ENCODE measurements at regions not wholly inside any gene's neighbourhood (a gene's known extent, or its start where the extent isn't known, plus 50 kb on each side); places are given as distances from the start of the nearest gene placed in this dataset.

DNA sequence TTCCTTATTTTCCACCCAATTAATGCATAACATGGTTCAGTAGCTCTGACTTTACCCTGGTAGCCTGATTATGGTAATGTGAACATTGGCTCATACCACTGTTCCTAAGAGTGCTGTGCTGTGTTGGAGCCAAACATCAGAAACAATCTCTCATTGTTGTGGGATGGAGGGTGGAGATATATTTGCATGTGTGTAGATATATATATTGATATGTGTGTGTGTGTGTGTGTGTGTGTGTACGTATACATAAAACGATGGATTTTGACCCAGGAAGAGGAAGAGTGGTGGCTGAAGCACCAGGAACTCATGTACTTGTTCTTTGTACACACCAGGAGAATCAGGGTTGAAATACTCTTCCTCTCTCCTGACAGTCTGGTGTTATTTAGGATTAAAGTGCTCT, 247.7 kb downstream of the IL15 start:
- no peak overlapping the region for H3K27ac ChIP-seq (ENCODE audit: extremely low read depth, low read depth, low read length)
- no peaks in the 10 kb centered on the region for H4K20me1 ChIP-seq (replicated peaks; ENCODE audit: control insufficient read depth, insufficient read depth, low read length)
- H3K79me2 ChIP-seq (ENCODE audit: control insufficient read depth, insufficient read depth, low read length) = no peaks in the 10 kb centered on the region
- no peaks in the 10 kb centered on the region for H3K27me3 ChIP-seq (ENCODE audit: control insufficient read depth in 2 of 2, insufficient read depth in 2 of 2, low read length in 2 of 2)
- WGBS (ENCODE audit: insufficient coverage, low coverage, missing lambda C conversion rate) = 21% methylated on average over 2 of the region's 2 CpGs
- in situ Hi-C loops (cut with MboI) = no loop called here
- no peak overlapping the region for H2AFZ ChIP-seq (ENCODE audit: low read depth, low read length)
- ATAC-seq (no peak), FAIRE-seq (no peak), DNase-seq (ENCODE audit: extremely low read depth in 1 of 4, low spot score in 3 of 4) (no peak)
- ChIA-PET CTCF (ENCODE audit: low intra/inter-chr PET ratio) (no interaction called here), POLR2A (no interaction called here)
- intact Hi-C loops (cut with micrococcal nuclease) = no loop called here
- no peaks in the 10 kb centered on the region for H3K4me1 ChIP-seq (replicated peaks in 1 of 2; ENCODE audit: control insufficient read depth in 2 of 2, insufficient read depth in 2 of 2, low read length in 2 of 2)
- no TSS peak for BruUV-seq (replicated peaks)
- H3K9me3 ChIP-seq (replicated peaks; ENCODE audit: control insufficient read depth, insufficient read depth, low read depth, low read length) = no peaks in the 10 kb centered on the region; the same call in 1 of the 2 replicates
- no peaks in the 10 kb centered on the region for H3K9me1 ChIP-seq (ENCODE audit: control insufficient read depth, insufficient read depth, low read length)
- H3K9ac ChIP-seq (ENCODE audit: insufficient read depth in 1 of 2, low read depth in 2 of 2, low read length in 2 of 2) = no peak overlapping the region
- H3K4me3 ChIP-seq = no peak overlapping the region
- H3K36me3 ChIP-seq (ENCODE audit: control insufficient read depth, insufficient read depth, low read length) = no peaks in the 10 kb centered on the region
- no peak overlapping the region for H3K4me2 ChIP-seq (ENCODE audit: insufficient read depth, low read length)
- TF ChIP-seq HDAC2 (IDR thresholded peaks at IDR 0.05) (no peak), GATAD2B (IDR thresholded peaks at IDR 0.05; ENCODE audit: borderline replicate concordance) (no peak), ZNF3 (CRISPR knock-in tag; IDR thresholded peaks at IDR 0.05) (no peak), MEIS2 (IDR thresholded peaks at IDR 0.05; ENCODE audit: partially characterized antibody) (no peak), ZC3H11A (IDR thresholded peaks at IDR 0.05; ENCODE audit: low read depth, low read length) (no peak), ILK (tag; IDR thresholded peaks at IDR 0.05; ENCODE audit: borderline replicate concordance, low read depth) (no peak), CBX8 (IDR thresholded peaks at IDR 0.05; ENCODE audit: borderline replicate concordance, extremely low read depth, low read depth, low read length, poor library complexity, severe bottlenecking) (no peak), BACH1 (tag; IDR thresholded peaks at IDR 0.05) (no peak), SP1 (CRISPR knock-in tag; IDR thresholded peaks at IDR 0.05) (no peak), NR3C1 (CRISPR knock-in tag; IDR thresholded peaks at IDR 0.05) (no peak), ZNF436 (CRISPR knock-in tag; IDR thresholded peaks at IDR 0.05) (no peak), MECOM (CRISPR knock-in tag; IDR thresholded peaks at IDR 0.05) (no peak), POLR2H (tag; IDR thresholded peaks at IDR 0.05; ENCODE audit: low read depth) (no peak)
- TF ChIP-seq, protein P1, sequence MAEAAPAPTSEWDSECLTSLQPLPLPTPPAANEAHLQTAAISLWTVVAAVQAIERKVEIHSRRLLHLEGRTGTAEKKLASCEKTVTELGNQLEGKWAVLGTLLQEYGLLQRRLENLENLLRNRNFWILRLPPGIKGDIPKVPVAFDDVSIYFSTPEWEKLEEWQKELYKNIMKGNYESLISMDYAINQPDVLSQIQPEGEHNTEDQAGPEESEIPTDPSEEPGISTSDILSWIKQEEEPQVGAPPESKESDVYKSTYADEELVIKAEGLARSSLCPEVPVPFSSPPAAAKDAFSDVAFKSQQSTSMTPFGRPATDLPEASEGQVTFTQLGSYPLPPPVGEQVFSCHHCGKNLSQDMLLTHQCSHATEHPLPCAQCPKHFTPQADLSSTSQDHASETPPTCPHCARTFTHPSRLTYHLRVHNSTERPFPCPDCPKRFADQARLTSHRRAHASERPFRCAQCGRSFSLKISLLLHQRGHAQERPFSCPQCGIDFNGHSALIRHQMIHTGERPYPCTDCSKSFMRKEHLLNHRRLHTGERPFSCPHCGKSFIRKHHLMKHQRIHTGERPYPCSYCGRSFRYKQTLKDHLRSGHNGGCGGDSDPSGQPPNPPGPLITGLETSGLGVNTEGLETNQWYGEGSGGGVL (CRISPR knock-in tag; IDR thresholded peaks at IDR 0.05) = no peak
- TF ChIP-seq, protein P2, sequence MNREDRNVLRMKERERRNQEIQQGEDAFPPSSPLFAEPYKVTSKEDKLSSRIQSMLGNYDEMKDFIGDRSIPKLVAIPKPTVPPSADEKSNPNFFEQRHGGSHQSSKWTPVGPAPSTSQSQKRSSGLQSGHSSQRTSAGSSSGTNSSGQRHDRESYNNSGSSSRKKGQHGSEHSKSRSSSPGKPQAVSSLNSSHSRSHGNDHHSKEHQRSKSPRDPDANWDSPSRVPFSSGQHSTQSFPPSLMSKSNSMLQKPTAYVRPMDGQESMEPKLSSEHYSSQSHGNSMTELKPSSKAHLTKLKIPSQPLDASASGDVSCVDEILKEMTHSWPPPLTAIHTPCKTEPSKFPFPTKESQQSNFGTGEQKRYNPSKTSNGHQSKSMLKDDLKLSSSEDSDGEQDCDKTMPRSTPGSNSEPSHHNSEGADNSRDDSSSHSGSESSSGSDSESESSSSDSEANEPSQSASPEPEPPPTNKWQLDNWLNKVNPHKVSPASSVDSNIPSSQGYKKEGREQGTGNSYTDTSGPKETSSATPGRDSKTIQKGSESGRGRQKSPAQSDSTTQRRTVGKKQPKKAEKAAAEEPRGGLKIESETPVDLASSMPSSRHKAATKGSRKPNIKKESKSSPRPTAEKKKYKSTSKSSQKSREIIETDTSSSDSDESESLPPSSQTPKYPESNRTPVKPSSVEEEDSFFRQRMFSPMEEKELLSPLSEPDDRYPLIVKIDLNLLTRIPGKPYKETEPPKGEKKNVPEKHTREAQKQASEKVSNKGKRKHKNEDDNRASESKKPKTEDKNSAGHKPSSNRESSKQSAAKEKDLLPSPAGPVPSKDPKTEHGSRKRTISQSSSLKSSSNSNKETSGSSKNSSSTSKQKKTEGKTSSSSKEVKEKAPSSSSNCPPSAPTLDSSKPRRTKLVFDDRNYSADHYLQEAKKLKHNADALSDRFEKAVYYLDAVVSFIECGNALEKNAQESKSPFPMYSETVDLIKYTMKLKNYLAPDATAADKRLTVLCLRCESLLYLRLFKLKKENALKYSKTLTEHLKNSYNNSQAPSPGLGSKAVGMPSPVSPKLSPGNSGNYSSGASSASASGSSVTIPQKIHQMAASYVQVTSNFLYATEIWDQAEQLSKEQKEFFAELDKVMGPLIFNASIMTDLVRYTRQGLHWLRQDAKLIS (CRISPR knock-in tag; IDR thresholded peaks at IDR 0.05) = no peak
- TF ChIP-seq, protein P3, sequence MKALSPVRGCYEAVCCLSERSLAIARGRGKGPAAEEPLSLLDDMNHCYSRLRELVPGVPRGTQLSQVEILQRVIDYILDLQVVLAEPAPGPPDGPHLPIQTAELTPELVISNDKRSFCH (CRISPR knock-in tag; IDR thresholded peaks at IDR 0.05) = no peak
- TF ChIP-seq, protein P3 (tag; IDR thresholded peaks at IDR 0.05) = no peak

Measured in K562 (cell line).